GM12878 (cell line): ENCODE measurements at regions not wholly inside any gene's neighbourhood (a gene's known extent, or its start where the extent isn't known, plus 50 kb on each side); places are given as distances from the start of the nearest gene placed in this dataset.

Experiments used
- ATAC-seq: fragments of 200-7000 bp; cut with Tn5 transposase; 3 replicates; pipeline ENCODE4 v1.9.1; 2020; ENCODE audit warnings: mild to moderate bottlenecking, moderate library complexity
- BruUV-seq: library from RNA; stranded (reverse); fragments of 400-500 nt; replicated peaks from 2 replicates; lab custom pipeline; 2021; lab: Mats Ljungman, UMichigan
- CTCF ChIA-PET: fragments of 300-600 bp; sonication (Branson Sonifier 250); formaldehyde crosslinking; extraction: SDS; loops from one replicate; lab custom pipeline; 2021; ENCODE audit warnings: inconsistent platforms; lab: Yijun Ruan, JAX
- POLR2A ChIA-PET: fragments of 350-600 bp; formaldehyde crosslinking; extraction: SDS; loops from one replicate; lab custom pipeline; 2021; ENCODE audit warnings: inconsistent platforms; lab: Charles Lee
- RAD21 ChIA-PET: fragments of 300-600 bp; sonication (Branson Sonifier 250); formaldehyde crosslinking; loops from one replicate; lab custom pipeline; 2023; ENCODE audit warnings: antibody characterized with exemption; ENCODE audit not compliant: unreplicated experiment; lab: Charles Lee
- SMC1A ChIA-PET: fragments of 300-600 bp; sonication (Branson Sonifier 250); formaldehyde crosslinking; loops from one replicate; lab custom pipeline; 2023; ENCODE audit not compliant: unreplicated experiment, uncharacterized antibody; lab: Charles Lee
- DNase-seq: peaks from one replicate; pipeline ENCODE4 v3.0.0-alpha.2; 2011; ENCODE audit warnings: low read depth, low spot score
- FAIRE-seq: peaks from 3 replicates; lab custom pipeline; 2011; peaks lifted over from hg19 to GRCh38; lab: Jason Lieb, UNC
- H2AFZ ChIP-seq: 2 replicates; pipeline ENCODE4 v1.6.0; 2011; ENCODE audit warnings: low read depth, low read length, control low read depth; ENCODE audit not compliant: control insufficient read depth
- H3K27ac ChIP-seq: 2 replicates; pipeline ENCODE4 v1.5.1; 2011; ENCODE audit warnings: control low read depth; ENCODE audit not compliant: control insufficient read depth, insufficient read depth
- H3K27me3 ChIP-seq, 2 experiments: replicated peaks in 1 of 2; 2 replicates each; pipeline versions ENCODE4 v1.6.0 to v1.6.1; 2011; ENCODE audit warnings: low read length in 1 of 2; ENCODE audit not compliant: control insufficient read depth in 2 of 2, insufficient read depth in 2 of 2
- H3K36me3 ChIP-seq, 2 experiments: 2 replicates each; pipeline ENCODE4 v1.5.1; 2011; ENCODE audit warnings: low read length in 1 of 2; ENCODE audit not compliant: control insufficient read depth in 2 of 2, insufficient read depth in 2 of 2
- H3K4me1 ChIP-seq: 2 replicates; pipeline ENCODE4 v1.6.1; 2011; ENCODE audit warnings: mild to moderate bottlenecking, low read length, moderate library complexity, mixed read lengths; ENCODE audit not compliant: control insufficient read depth, insufficient read depth
- H3K4me2 ChIP-seq: 2 replicates; pipeline ENCODE4 v1.6.0; 2011; ENCODE audit warnings: control low read depth; ENCODE audit not compliant: control insufficient read depth, insufficient read depth
- H3K4me3 ChIP-seq: fragments of 200-600 bp; sonication (generic); 2 replicates; pipeline ENCODE4 v1.5.1; 2016
- H3K79me2 ChIP-seq: 2 replicates; pipeline ENCODE4 v1.6.0; 2011; ENCODE audit warnings: low read length; ENCODE audit not compliant: control insufficient read depth, insufficient read depth
- H3K9ac ChIP-seq: 2 replicates; pipeline ENCODE4 v1.8.0; 2011; ENCODE audit warnings: low read length, control low read depth, mixed read lengths; ENCODE audit not compliant: control insufficient read depth, insufficient read depth
- H3K9me3 ChIP-seq: replicated peaks from 3 replicates; pipeline ENCODE4 v1.5.1; 2011; ENCODE audit warnings: mild to moderate bottlenecking, low read length; ENCODE audit not compliant: control insufficient read depth, insufficient read depth
- H4K20me1 ChIP-seq: 2 replicates; pipeline ENCODE4 v1.6.0; 2011; ENCODE audit not compliant: control insufficient read depth, insufficient read depth
- CREB1 ChIP-seq: IDR thresholded peaks from 2 replicates; pipeline ENCODE4 v1.6.1; 2012; ENCODE audit warnings: low read depth, mild to moderate bottlenecking, inconsistent platforms
- CUX1 ChIP-seq: IDR thresholded peaks from 2 replicates; pipeline ENCODE4 v1.6.1; 2012; ENCODE audit warnings: improper control_type of control experiment, low read depth, low read length; ENCODE audit not compliant: insufficient replicate concordance
- ESRRA ChIP-seq: IDR thresholded peaks from 2 replicates; pipeline ENCODE4 v1.6.1; 2012; ENCODE audit warnings: mild to moderate bottlenecking, low read length, improper control_type of control experiment
- FOXK2 ChIP-seq: fragments of 450-650 bp; IDR thresholded peaks from 2 replicates; pipeline ENCODE4 v1.6.1; 2017; ENCODE audit warnings: mild to moderate bottlenecking, moderate library complexity
- IRF4 ChIP-seq: IDR thresholded peaks from 2 replicates; pipeline ENCODE4 v1.6.1; 2011; ENCODE audit warnings: low read depth, low read length
- MEF2B ChIP-seq: fragments of 450-650 bp; IDR thresholded peaks from 2 replicates; pipeline ENCODE4 v1.6.1; 2018; ENCODE audit warnings: mild to moderate bottlenecking, moderate library complexity; ENCODE audit not compliant: partially characterized antibody, poor library complexity, severe bottlenecking
- SMAD5 ChIP-seq: IDR thresholded peaks from 2 replicates; pipeline ENCODE4 v1.6.1; 2016; ENCODE audit warnings: antibody characterized with exemption, low read depth
- SREBF1 ChIP-seq: IDR thresholded peaks from 2 replicates; pipeline ENCODE4 v1.6.1; 2012; ENCODE audit warnings: mild to moderate bottlenecking, low read length
- WGBS: methylation state at CpG from one replicate; pipeline ENCODE4 v1.1.6; 2016; ENCODE audit warnings: low lambda C conversion rate; ENCODE audit not compliant: insufficient replicate concordance, insufficient coverage; ENCODE audit errors: missing lambda C conversion rate; 5-methylcytosine and 5-hydroxymethylcytosine counted together
- in situ Hi-C: fragments of 300-500 bp; cut with MboI; formaldehyde crosslinking; loops from 9 replicates; pipeline ENCODE4 v1.14.3; 2018; ENCODE audit warnings: mixed read lengths
- intact Hi-C: fragments of 100-400 bp; cut with micrococcal nuclease; formaldehyde crosslinking; loops from one replicate; pipeline ENCODE4 v1.14.2; 2022; ENCODE audit not compliant: unreplicated experiment

- in situ Hi-C loops: no loop called here
- BruUV-seq: no TSS peak
- Histone ChIP-seq H3K4me3 (no peak overlapping the region), H3K9ac (no peak overlapping the region), H3K9me3 (no peaks in the 10 kb centered on the region; the same call in 2 of the 3 replicates), H3K27me3 (no peaks in the 10 kb centered on the region), H3K36me3 (no peaks in the 10 kb centered on the region), H4K20me1 (no peaks in the 10 kb centered on the region), H3K27ac (no peak overlapping the region), H3K4me2 (no peak overlapping the region), H3K79me2 (no peaks in the 10 kb centered on the region), H2AFZ (no peak overlapping the region), H3K4me1 (no peaks in the 10 kb centered on the region)
- ChIA-PET RAD21 (no interaction called here), SMC1A (no interaction called here), CTCF (no interaction called here), POLR2A (no interaction called here)
- DNase-seq (no peak), FAIRE-seq (no peak), ATAC-seq (no peak)
- no peak for TF ChIP-seq CUX1
- no peak for TF ChIP-seq FOXK2
- TF ChIP-seq SMAD5: no peak
- no peak for TF ChIP-seq ESRRA
- no peak for TF ChIP-seq CREB1
- TF ChIP-seq IRF4: no peak
- TF ChIP-seq MEF2B: no peak
- no peak for TF ChIP-seq SREBF1
- intact Hi-C loops: no loop called here
- 30% methylated on average over 2 of the region's 2 CpGs for WGBS
Observed at GRCh38 chr4:164540987-164541386, 212.9 kb upstream of the SMIM31 start.
